Endodermal cell (in vitro differentiated cells): ENCODE measurements at regions not wholly inside any gene's neighbourhood (a gene's known extent, or its start where the extent isn't known, plus 50 kb on each side); places are given as distances from the start of the nearest gene placed in this dataset.

Experiments
- DNase-seq: peaks from one replicate; pipeline ENCODE4 v3.0.0-alpha.2; 2017
- H3K27ac ChIP-seq: 2 replicates; pipeline ENCODE4 v1.5.1; 2013; ENCODE audit warnings: mild to moderate bottlenecking, low read depth, low read length, moderate library complexity
- H3K27me3 ChIP-seq: 2 replicates; pipeline ENCODE4 v1.6.1; 2013; ENCODE audit warnings: mild to moderate bottlenecking, low read length, moderate library complexity; ENCODE audit not compliant: insufficient read depth, control insufficient read depth, poor library complexity, severe bottlenecking
- H3K36me3 ChIP-seq: 2 replicates; pipeline ENCODE4 v1.7.0; 2013; ENCODE audit warnings: mild to moderate bottlenecking, low read length, moderate library complexity; ENCODE audit not compliant: control insufficient read depth, insufficient read depth
- H3K4me1 ChIP-seq: one replicate; pipeline ENCODE4 v1.7.0; 2013; ENCODE audit warnings: low read length; ENCODE audit not compliant: control insufficient read depth, insufficient read depth
- H3K4me3 ChIP-seq: 2 replicates; pipeline ENCODE4 v1.5.1; 2013; ENCODE audit warnings: mild to moderate bottlenecking, low read length, moderate library complexity
- H3K9ac ChIP-seq: 2 replicates; pipeline ENCODE4 v1.6.1; 2013; ENCODE audit warnings: mild to moderate bottlenecking, low read length, moderate library complexity; ENCODE audit not compliant: poor library complexity, severe bottlenecking; ENCODE audit errors: extremely low read depth
- H3K9me3 ChIP-seq: 2 replicates; pipeline ENCODE4 v1.6.1; 2013; ENCODE audit warnings: mild to moderate bottlenecking, low read length, moderate library complexity; ENCODE audit not compliant: control insufficient read depth
- H3K27ac Mint-ChIP-seq: 2 replicates; pipeline ENCODE4 v1.8.0; 2020; ENCODE audit warnings: mixed read lengths
- H3K27me3 Mint-ChIP-seq: 2 replicates; pipeline ENCODE4 v1.8.0; 2021; ENCODE audit warnings: mild to moderate bottlenecking, mixed read lengths; ENCODE audit not compliant: insufficient read depth
- H3K36me3 Mint-ChIP-seq: 2 replicates; pipeline ENCODE4 v1.8.0; 2020; ENCODE audit warnings: low read depth, mixed read lengths
- H3K4me1 Mint-ChIP-seq: 2 replicates; pipeline ENCODE4 v1.8.0; 2020; ENCODE audit warnings: mixed read lengths
- H3K4me3 Mint-ChIP-seq: 2 replicates; pipeline ENCODE4 v1.8.0; 2020; ENCODE audit warnings: mild to moderate bottlenecking, moderate library complexity, mixed read lengths
- H3K9me3 Mint-ChIP-seq: 2 replicates; pipeline ENCODE4 v1.8.0; 2020; ENCODE audit warnings: mild to moderate bottlenecking, mixed read lengths
- CTCF ChIP-seq: fragments of 200-600 bp; sonication (generic); conservative IDR thresholded peaks from 2 replicates; pipeline ENCODE4 v1.5.0; 2021; ENCODE audit warnings: antibody characterized with exemption, mild to moderate bottlenecking
- WGBS, 2 experiments: methylation state at CpG; one replicate each; pipeline versions ENCODE4 v1.1.5 to v1.1.7; 2013; ENCODE audit warnings: missing lambda C conversion rate in 2 of 2, mixed read lengths in 1 of 2; ENCODE audit not compliant: insufficient coverage in 1 of 2, insufficient read length in 1 of 2; 5-methylcytosine and 5-hydroxymethylcytosine counted together

GRCh38 chr19:31974290-31974689, 371.1 kb upstream of the ZNF507 start:
- Mint-ChIP-seq H3K4me3 (no peak overlapping the region), H3K36me3 (no peaks in the 10 kb centered on the region), H3K9me3 (no peaks in the 10 kb centered on the region), H3K4me1 (no peaks in the 10 kb centered on the region), H3K27me3 (no peaks in the 10 kb centered on the region), H3K27ac (no peak overlapping the region)
- no peaks in the 10 kb centered on the region for H3K27me3 ChIP-seq
- no peaks in the 10 kb centered on the region for H3K9me3 ChIP-seq
- peak; percentile 12 for DNase-seq
- no peak for TF ChIP-seq CTCF
- H3K4me1 ChIP-seq = no peaks in the 10 kb centered on the region
- H3K9ac ChIP-seq = no peak overlapping the region
- no peaks in the 10 kb centered on the region for H3K36me3 ChIP-seq
- WGBS, 2 experiments = 90 to 100% methylated on average over 3 to 4 of the region's 4 CpGs
- H3K4me3 ChIP-seq = no peak overlapping the region
- H3K27ac ChIP-seq = no peak overlapping the region

- WGBS, 2 experiments = 90 to 91% methylated on average over 2 to 4 of the region's 4 CpGs
Measured at GRCh38 chr19:31974941-31975340, 370.5 kb upstream of the ZNF507 start.

GRCh38 chr19:31975461-31975860, 369.9 kb upstream of the ZNF507 start:
- H3K36me3 Mint-ChIP-seq = no peaks in the 10 kb centered on the region
- H3K36me3 ChIP-seq = no peaks in the 10 kb centered on the region
- 87 to 90% methylated on average over 4 of the region's 4 CpGs for WGBS, 2 experiments
- H3K4me1 Mint-ChIP-seq = no peaks in the 10 kb centered on the region
- H3K4me3 Mint-ChIP-seq = no peak overlapping the region
- H3K9me3 Mint-ChIP-seq = no peaks in the 10 kb centered on the region
- H3K27ac ChIP-seq = no peak overlapping the region
- no peak overlapping the region for H3K27ac Mint-ChIP-seq
- H3K27me3 Mint-ChIP-seq = no peaks in the 10 kb centered on the region
- H3K9me3 ChIP-seq = no peaks in the 10 kb centered on the region
- DNase-seq = peak; percentile 19
- no peaks in the 10 kb centered on the region for H3K4me1 ChIP-seq
- H3K4me3 ChIP-seq = no peak overlapping the region
- H3K27me3 ChIP-seq = no peaks in the 10 kb centered on the region
- TF ChIP-seq CTCF = no peak
- H3K9ac ChIP-seq = no peak overlapping the region

More at GRCh38 chr19:31974941-31975340, 370.5 kb upstream of the ZNF507 start:
- Histone ChIP-seq H3K4me3 (no peak overlapping the region), H3K36me3 (no peaks in the 10 kb centered on the region), H3K9me3 (no peaks in the 10 kb centered on the region), H3K4me1 (no peaks in the 10 kb centered on the region), H3K27ac (no peak overlapping the region), H3K27me3 (no peaks in the 10 kb centered on the region), H3K9ac (no peak overlapping the region)
- Mint-ChIP-seq H3K27me3 (no peaks in the 10 kb centered on the region), H3K27ac (no peak overlapping the region), H3K36me3 (no peaks in the 10 kb centered on the region), H3K4me1 (no peaks in the 10 kb centered on the region), H3K4me3 (no peak overlapping the region), H3K9me3 (no peaks in the 10 kb centered on the region)
- DNase-seq = peak; percentile 6
- TF ChIP-seq CTCF = no peak
